ENCODE measurements at regions not wholly inside any gene's neighbourhood (a gene's known extent, or its start where the extent isn't known, plus 50 kb on each side); places are given as distances from the start of the nearest gene placed in this dataset.

DNA sequence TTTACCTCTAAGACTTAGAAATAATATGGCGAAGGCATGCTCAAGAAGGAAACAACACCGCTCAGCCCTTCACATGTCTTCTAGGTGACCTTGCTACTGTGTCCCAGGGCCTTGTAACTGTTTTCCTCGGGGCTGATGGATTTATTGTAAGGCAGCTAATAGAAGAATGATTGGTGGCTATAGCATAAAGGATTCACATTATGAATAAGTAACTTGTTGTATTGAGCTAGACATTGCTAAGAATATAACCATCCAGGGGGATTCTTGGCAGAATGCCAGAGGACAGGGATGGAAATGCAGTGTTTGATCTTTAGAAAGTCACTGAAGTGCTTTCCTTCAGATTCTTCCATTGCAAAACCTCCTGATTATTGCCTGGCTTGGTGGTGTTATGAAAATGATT lies 54.9 kb downstream of the PLEKHG1 start:
- Histone ChIP-seq H2AFZ (ENCODE audit: low read length) (no peak overlapping the region), H3K23ac (ENCODE audit: insufficient read length) (no peak overlapping the region)
- WGBS, 2 experiments (ENCODE audit: extremely low coverage in 1 of 2, insufficient coverage in 1 of 2, insufficient read length in 1 of 2, insufficient replicate concordance in 2 of 2, low coverage in 1 of 2, low lambda C conversion rate in 2 of 2, missing lambda C conversion rate in 1 of 2), result 74% methylated on average over 3 of the region's 3 CpGs; no CpG with 5 or more reads in 1 of the 2 experiments

More for the DNA sequence above, 54.9 kb downstream of the PLEKHG1 start:
- no peak overlapping the region for H3K27ac ChIP-seq (ENCODE audit: low read depth, low read length)
- no peaks in the 10 kb centered on the region for H3K79me2 ChIP-seq (ENCODE audit: control insufficient read depth in 1 of 2, insufficient read depth in 2 of 2, low read length in 2 of 2)
- H3K18ac ChIP-seq (ENCODE audit: extremely low read depth, low read length), result no peak overlapping the region
- H3K9me3 ChIP-seq (ENCODE audit: insufficient read depth in 2 of 2, low read depth in 1 of 2, low read length in 1 of 2), result no peaks in the 10 kb centered on the region
- H3K56ac ChIP-seq (replicated peaks; ENCODE audit: insufficient read length, low read depth, low read length), result no peak overlapping the region
- no peak overlapping the region for H2BK120ac ChIP-seq (replicated peaks; ENCODE audit: low read depth, low read length)
- no peak overlapping the region for H3K9ac ChIP-seq (replicated peaks in 1 of 4; ENCODE audit: extremely low read depth in 1 of 4, low read depth in 3 of 4, low read length in 3 of 4)
- H4K8ac ChIP-seq (ENCODE audit: extremely low read depth, insufficient read depth, low read length), result no peak overlapping the region
- no peak overlapping the region for H3K14ac ChIP-seq (ENCODE audit: insufficient read length)
- H3K4me1 ChIP-seq (replicated peaks in 1 of 4; ENCODE audit: control insufficient read depth in 3 of 4, insufficient read depth in 4 of 4, low read length in 3 of 4), result no peaks in the 10 kb centered on the region
- FAIRE-seq, result no peak
- no peaks in the 10 kb centered on the region for H3K23me2 ChIP-seq (ENCODE audit: low read depth, low read length)
- no peak for DNase-seq (ENCODE audit: low read depth in 1 of 2, low spot score in 2 of 2)
- H4K91ac ChIP-seq (replicated peaks; ENCODE audit: insufficient read length, low read length), result no peak overlapping the region
- H4K5ac ChIP-seq (ENCODE audit: insufficient read length, low read depth, low read length), result no peak overlapping the region
- CTCF ChIA-PET (ENCODE audit: partially characterized antibody), result no interaction called here
- H3K4me3 ChIP-seq (ENCODE audit: extremely low read depth in 1 of 4, insufficient read depth in 2 of 4, low read depth in 3 of 4, low read length in 4 of 4), result no peak overlapping the region
- no peaks in the 10 kb centered on the region for H3K79me1 ChIP-seq (ENCODE audit: low read depth, low read length)
- TF ChIP-seq TCF12 (IDR thresholded peaks at IDR 0.05; ENCODE audit: low read depth, low read length), result no peak
- no peak for TF ChIP-seq KDM5A (IDR thresholded peaks at IDR 0.05; ENCODE audit: low read length)
- TF ChIP-seq BACH1 (IDR thresholded peaks at IDR 0.05; ENCODE audit: low read length), result no peak
- TF ChIP-seq KDM4A (IDR thresholded peaks at IDR 0.05; ENCODE audit: low read depth, low read length, severe bottlenecking), result no peak
- TF ChIP-seq RBBP5 (IDR thresholded peaks at IDR 0.05; ENCODE audit: borderline replicate concordance, low read depth, low read length), result no peak
- no peak for TF ChIP-seq GTF2F1 (IDR thresholded peaks at IDR 0.05; ENCODE audit: borderline replicate concordance, low read depth, low read length)
- TF ChIP-seq, protein P1, sequence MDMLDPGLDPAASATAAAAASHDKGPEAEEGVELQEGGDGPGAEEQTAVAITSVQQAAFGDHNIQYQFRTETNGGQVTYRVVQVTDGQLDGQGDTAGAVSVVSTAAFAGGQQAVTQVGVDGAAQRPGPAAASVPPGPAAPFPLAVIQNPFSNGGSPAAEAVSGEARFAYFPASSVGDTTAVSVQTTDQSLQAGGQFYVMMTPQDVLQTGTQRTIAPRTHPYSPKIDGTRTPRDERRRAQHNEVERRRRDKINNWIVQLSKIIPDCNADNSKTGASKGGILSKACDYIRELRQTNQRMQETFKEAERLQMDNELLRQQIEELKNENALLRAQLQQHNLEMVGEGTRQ (IDR thresholded peaks at IDR 0.05; ENCODE audit: low read length), result no peak
- no peak for TF ChIP-seq BCL11A (IDR thresholded peaks at IDR 0.05; ENCODE audit: low read depth in 2 of 2, low read length in 2 of 2)
- TF ChIP-seq NRF1 (IDR thresholded peaks at IDR 0.05; ENCODE audit: low read depth, low read length), result no peak
- TF ChIP-seq SRF (IDR thresholded peaks at IDR 0.05; ENCODE audit: low read depth, low read length), result no peak
- no peak for TF ChIP-seq EGR1 (IDR thresholded peaks at IDR 0.05; ENCODE audit: borderline replicate concordance, low read depth, low read length)
- no peak for TF ChIP-seq ASH2L (IDR thresholded peaks at IDR 0.05; ENCODE audit: low read length)
- no peak for TF ChIP-seq SIN3A (conservative IDR thresholded peaks at IDR 0.05 in 1 of 2, IDR thresholded peaks at IDR 0.05 in 1 of 2; ENCODE audit: low read depth in 1 of 2, low read length in 2 of 2)
- no peak for TF ChIP-seq RXRA (IDR thresholded peaks at IDR 0.05; ENCODE audit: insufficient read depth, low read depth, low read length)
- no peak for TF ChIP-seq POLR2AphosphoS5 (IDR thresholded peaks at IDR 0.05; ENCODE audit: low read depth, low read length)
- no peak overlapping the region for H2AK5ac ChIP-seq (ENCODE audit: low read depth, low read length)
- no peak overlapping the region for H2BK20ac ChIP-seq (ENCODE audit: low read length)
- no peak overlapping the region for H3K4ac ChIP-seq (replicated peaks; ENCODE audit: insufficient read length, low read depth, low read length)
- H2BK12ac ChIP-seq (ENCODE audit: low read depth, low read length), result no peak overlapping the region
- H4K20me1 ChIP-seq (replicated peaks in 1 of 2; ENCODE audit: control insufficient read depth in 1 of 2, insufficient read depth in 2 of 2, low read length in 2 of 2), result no peaks in the 10 kb centered on the region
- POLR2A ChIA-PET (ENCODE audit: partially characterized antibody), result no interaction called here
- H2BK5ac ChIP-seq (ENCODE audit: low read depth, low read length), result no peak overlapping the region
- H3K36me3 ChIP-seq (ENCODE audit: control insufficient read depth in 2 of 4, insufficient read depth in 4 of 4, low read length in 3 of 4), result no peaks in the 10 kb centered on the region
- no peaks in the 10 kb centered on the region for H3K27me3 ChIP-seq (replicated peaks in 1 of 4; ENCODE audit: control insufficient read depth in 3 of 4, extremely low read depth in 1 of 4, insufficient read depth in 3 of 4, low read length in 3 of 4)
- no peak overlapping the region for H3K4me2 ChIP-seq (ENCODE audit: insufficient read depth in 1 of 2, low read depth in 2 of 2, low read length in 2 of 2)
- H2BK15ac ChIP-seq (ENCODE audit: low read length), result no peak overlapping the region

Data from H1 (cell line).